Fibroblast of mammary gland (primary cell): ENCODE measurements at regions not wholly inside any gene's neighbourhood (a gene's known extent, or its start where the extent isn't known, plus 50 kb on each side); places are given as distances from the start of the nearest gene placed in this dataset.

Experiments
- DNase-seq: peaks from one replicate; pipeline ENCODE4 v3.0.0-alpha.2; 2010; ENCODE audit warnings: low read depth
- H3K4me3 ChIP-seq: 2 replicates; pipeline ENCODE4 v1.5.1; 2011; ENCODE audit warnings: low read depth, mild to moderate bottlenecking, low read length, moderate library complexity; ENCODE audit not compliant: control insufficient read depth
- CTCF ChIP-seq: conservative IDR thresholded peaks from 2 replicates; pipeline ENCODE4 v1.5.1; 2011; ENCODE audit warnings: low read depth, low read length, inconsistent platforms; ENCODE audit not compliant: control insufficient read depth, insufficient read depth

GRCh38 chr18:77617694-77618093 lies 368.0 kb downstream of the GALR1 start:
- H3K4me3 ChIP-seq = no peak overlapping the region
- TF ChIP-seq CTCF = no peak
- peak; percentile 4 for DNase-seq

- no peak for DNase-seq
- no peak overlapping the region for H3K4me3 ChIP-seq
- TF ChIP-seq CTCF = no peak
These were observed 369.9 kb downstream of the GALR1 start for GRCh38 chr18:77619525-77619924.

GRCh38 chr18:77622009-77622692 lies 372.5 kb downstream of the GALR1 start:
- DNase-seq = peak; percentile 6
- no peak for TF ChIP-seq CTCF
- no peak overlapping the region for H3K4me3 ChIP-seq

- DNase-seq = no peak
- no peak overlapping the region for H3K4me3 ChIP-seq
- TF ChIP-seq CTCF = no peak
These were observed 383.1 kb downstream of the GALR1 start for GRCh38 chr18:77632758-77633157.

- no peak for TF ChIP-seq CTCF
- H3K4me3 ChIP-seq = no peak overlapping the region
- DNase-seq = no peak
These were observed 384.8 kb downstream of the GALR1 start for GRCh38 chr18:77634494-77634893.

GRCh38 chr18:77635451-77635850 lies 385.8 kb downstream of the GALR1 start:
- no peak overlapping the region for H3K4me3 ChIP-seq
- TF ChIP-seq CTCF = no peak
- DNase-seq = peak; percentile 69

- no peak overlapping the region for H3K4me3 ChIP-seq
- no peak for TF ChIP-seq CTCF
- DNase-seq = no peak
These were observed 386.2 kb downstream of the GALR1 start for GRCh38 chr18:77635858-77636257.
